SJSA1 (cell line): ENCODE measurements at regions not wholly inside any gene's neighbourhood (a gene's known extent, or its start where the extent isn't known, plus 50 kb on each side); places are given as distances from the start of the nearest gene placed in this dataset.
A peak's percentile ranks its signal among the peaks of the same experiment; 100 is the strongest.

Experiments
- DNase-seq, 2 experiments: peaks; one replicate each; pipeline ENCODE4 v3.0.0-alpha.2; 2015 to 2020; ENCODE audit warnings: low spot score in 2 of 2, low read depth in 1 of 2
- H3K27ac ChIP-seq: fragments of 250-450 bp; sonication (Bioruptor Pico); 2 replicates; pipeline ENCODE4 v1.5.1; 2020; ENCODE audit warnings: mild to moderate bottlenecking, moderate library complexity
- H3K27me3 ChIP-seq: fragments of 250-450 bp; sonication (Bioruptor Pico); replicated peaks from 2 replicates; pipeline ENCODE4 v1.5.1; 2020; ENCODE audit warnings: mild to moderate bottlenecking, moderate library complexity
- H3K36me3 ChIP-seq: fragments of 250-450 bp; sonication (Bioruptor Pico); 2 replicates; pipeline ENCODE4 v1.5.1; 2020; ENCODE audit warnings: mild to moderate bottlenecking
- H3K4me1 ChIP-seq: fragments of 250-450 bp; sonication (Bioruptor Pico); replicated peaks from 2 replicates; pipeline ENCODE4 v1.6.1; 2021; ENCODE audit warnings: mild to moderate bottlenecking
- H3K4me3 ChIP-seq: fragments of 250-450 bp; sonication (Bioruptor Pico); 2 replicates; pipeline ENCODE4 v1.5.1; 2020; ENCODE audit warnings: mild to moderate bottlenecking
- H3K9me3 ChIP-seq: fragments of 250-450 bp; sonication (Bioruptor Pico); replicated peaks from 2 replicates; pipeline ENCODE4 v1.5.1; 2020; ENCODE audit warnings: mild to moderate bottlenecking

- Histone ChIP-seq H3K27ac (no peak overlapping the region), H3K4me1 (no peaks in the 10 kb centered on the region), H3K4me3 (no peak overlapping the region), H3K36me3 (no peaks in the 10 kb centered on the region), H3K27me3 (no peaks in the 10 kb centered on the region), H3K9me3 (no peaks in the 10 kb centered on the region)
- DNase-seq: no peak
These were observed 84.9 kb upstream of the TAB3 start for GRCh38 chrX:30973784-30974427.

- no peak overlapping the region for H3K4me3 ChIP-seq
- peak in 1 of 2 experiments; percentile 7 for DNase-seq
- no peaks in the 10 kb centered on the region for H3K9me3 ChIP-seq
- no peak overlapping the region for H3K27ac ChIP-seq
- no peaks in the 10 kb centered on the region for H3K4me1 ChIP-seq
- no peaks in the 10 kb centered on the region for H3K36me3 ChIP-seq
- H3K27me3 ChIP-seq: no peaks in the 10 kb centered on the region
These were observed 82.9 kb upstream of the TAB3 start for GRCh38 chrX:30971774-30972603.

- no peak overlapping the region for H3K27ac ChIP-seq
- no peak for DNase-seq
- no peaks in the 10 kb centered on the region for H3K36me3 ChIP-seq
These were observed 78.5 kb upstream of the TAB3 start for GRCh38 chrX:30967516-30967915.

GRCh38 chrX:30965767-30966166 lies 76.7 kb upstream of the TAB3 start:
- H3K27ac ChIP-seq: no peak overlapping the region
- no peak for DNase-seq
- no peaks in the 10 kb centered on the region for H3K27me3 ChIP-seq
- no peaks in the 10 kb centered on the region for H3K4me1 ChIP-seq
- H3K9me3 ChIP-seq: no peaks in the 10 kb centered on the region
- no peak overlapping the region for H3K4me3 ChIP-seq
- no peaks in the 10 kb centered on the region for H3K36me3 ChIP-seq

More at GRCh38 chrX:30967516-30967915, 78.5 kb upstream of the TAB3 start:
- Histone ChIP-seq H3K9me3 (no peaks in the 10 kb centered on the region), H3K4me3 (no peak overlapping the region), H3K27me3 (no peaks in the 10 kb centered on the region), H3K4me1 (no peaks in the 10 kb centered on the region)

GRCh38 chrX:30961387-30962174 lies 72.5 kb upstream of the TAB3 start:
- H3K27ac ChIP-seq: no peak overlapping the region
- no peaks in the 10 kb centered on the region for H3K9me3 ChIP-seq
- no peak overlapping the region for H3K4me3 ChIP-seq
- H3K4me1 ChIP-seq: no peaks in the 10 kb centered on the region
- H3K36me3 ChIP-seq: no peaks in the 10 kb centered on the region
- H3K27me3 ChIP-seq: no peaks in the 10 kb centered on the region
- DNase-seq: no peak

GRCh38 chrX:30957753-30958152 lies 68.7 kb upstream of the TAB3 start:
- Histone ChIP-seq H3K27ac (no peak overlapping the region), H3K27me3 (no peaks in the 10 kb centered on the region), H3K4me1 (no peaks in the 10 kb centered on the region), H3K4me3 (no peak overlapping the region), H3K36me3 (no peaks in the 10 kb centered on the region), H3K9me3 (no peaks in the 10 kb centered on the region)
- DNase-seq: no peak

GRCh38 chrX:30955687-30956086 lies 66.6 kb upstream of the TAB3 start:
- no peaks in the 10 kb centered on the region for H3K4me1 ChIP-seq
- H3K9me3 ChIP-seq: no peaks in the 10 kb centered on the region
- H3K27me3 ChIP-seq: no peaks in the 10 kb centered on the region
- no peak for DNase-seq
- H3K27ac ChIP-seq: no peak overlapping the region
- H3K4me3 ChIP-seq: no peak overlapping the region
- no peaks in the 10 kb centered on the region for H3K36me3 ChIP-seq

GRCh38 chrX:30951003-30951402 lies 61.9 kb upstream of the TAB3 start:
- H3K4me1 ChIP-seq: no peaks in the 10 kb centered on the region
- no peak for DNase-seq
- no peak overlapping the region for H3K4me3 ChIP-seq
- H3K27ac ChIP-seq: no peak overlapping the region
- H3K27me3 ChIP-seq: no peaks in the 10 kb centered on the region
- H3K9me3 ChIP-seq: no peaks in the 10 kb centered on the region
- H3K36me3 ChIP-seq: no peaks in the 10 kb centered on the region

GRCh38 chrX:30950391-30950790 lies 61.3 kb upstream of the TAB3 start:
- no peaks in the 10 kb centered on the region for H3K9me3 ChIP-seq
- H3K27ac ChIP-seq: no peak overlapping the region
- H3K27me3 ChIP-seq: no peaks in the 10 kb centered on the region
- DNase-seq: no peak
- no peaks in the 10 kb centered on the region for H3K4me1 ChIP-seq
- H3K36me3 ChIP-seq: no peaks in the 10 kb centered on the region
- no peak overlapping the region for H3K4me3 ChIP-seq

GRCh38 chrX:30949554-30949953 lies 60.5 kb upstream of the TAB3 start:
- Histone ChIP-seq H3K4me3 (no peak overlapping the region), H3K9me3 (no peaks in the 10 kb centered on the region), H3K4me1 (no peaks in the 10 kb centered on the region), H3K36me3 (no peaks in the 10 kb centered on the region), H3K27ac (no peak overlapping the region), H3K27me3 (no peaks in the 10 kb centered on the region)
- no peak for DNase-seq

- Histone ChIP-seq H3K36me3 (no peaks in the 10 kb centered on the region), H3K4me3 (no peak overlapping the region), H3K27ac (no peak overlapping the region), H3K27me3 (no peaks in the 10 kb centered on the region), H3K4me1 (no peaks in the 10 kb centered on the region), H3K9me3 (no peaks in the 10 kb centered on the region)
- DNase-seq: no peak
These were observed 59.6 kb upstream of the TAB3 start for GRCh38 chrX:30948626-30949025.

- DNase-seq: no peak
- Histone ChIP-seq H3K27me3 (no peaks in the 10 kb centered on the region), H3K27ac (no peak overlapping the region), H3K9me3 (no peaks in the 10 kb centered on the region), H3K4me3 (no peak overlapping the region), H3K4me1 (no peaks in the 10 kb centered on the region), H3K36me3 (no peaks in the 10 kb centered on the region)
These were observed 59.0 kb upstream of the TAB3 start for GRCh38 chrX:30948051-30948450.

GRCh38 chrX:30943984-30944383 lies 54.9 kb upstream of the TAB3 start:
- Histone ChIP-seq H3K4me3 (no peak overlapping the region), H3K27me3 (no peaks in the 10 kb centered on the region), H3K9me3 (no peaks in the 10 kb centered on the region), H3K4me1 (no peaks in the 10 kb centered on the region), H3K36me3 (no peaks in the 10 kb centered on the region), H3K27ac (no peak overlapping the region)
- no peak for DNase-seq

GRCh38 chrX:30941898-30942297 lies 52.8 kb upstream of the TAB3 start:
- no peak overlapping the region for H3K4me3 ChIP-seq
- H3K4me1 ChIP-seq: no peaks in the 10 kb centered on the region
- H3K36me3 ChIP-seq: no peaks in the 10 kb centered on the region
- H3K27ac ChIP-seq: no peak overlapping the region
- DNase-seq: no peak
- H3K27me3 ChIP-seq: no peaks in the 10 kb centered on the region
- H3K9me3 ChIP-seq: no peaks in the 10 kb centered on the region
